Karpas-422 (cell line): ENCODE measurements at regions not wholly inside any gene's neighbourhood (a gene's known extent, or its start where the extent isn't known, plus 50 kb on each side); places are given as distances from the start of the nearest gene placed in this dataset.
"Not testable (repeated sequence)": the region's sequence is repeated elsewhere in the genome, so short reads cannot be mapped to it uniquely, and the experiment has no call there.

Experiments used
- DNase-seq: peaks from one replicate; pipeline ENCODE4 v3.0.0-alpha.2; 2015
- H2AFZ ChIP-seq: fragments of 200-600 bp; sonication (generic); 2 replicates; pipeline ENCODE4 v1.6.1; 2014; ENCODE audit warnings: antibody characterized with exemption, low read length, mixed read lengths
- H3K27ac ChIP-seq: fragments of 200-600 bp; sonication (generic); 2 replicates; pipeline ENCODE4 v1.5.1; 2014; ENCODE audit warnings: mild to moderate bottlenecking, low read length, moderate library complexity
- H3K27me3 ChIP-seq: fragments of 200-600 bp; sonication (generic); 2 replicates; pipeline ENCODE4 v1.6.1; 2014; ENCODE audit warnings: low read length, mixed read lengths
- H3K36me3 ChIP-seq: fragments of 200-600 bp; sonication (generic); 2 replicates; pipeline ENCODE4 v1.6.1; 2014; ENCODE audit warnings: low read length, mixed read lengths; ENCODE audit not compliant: insufficient read depth
- H3K4me1 ChIP-seq: fragments of 200-600 bp; sonication (generic); 2 replicates; pipeline ENCODE4 v1.6.1; 2014; ENCODE audit warnings: mild to moderate bottlenecking, low read length, mixed read lengths
- H3K4me2 ChIP-seq: fragments of 200-600 bp; sonication (generic); 2 replicates; pipeline ENCODE4 v1.6.1; 2014; ENCODE audit warnings: low read length, low read depth, mild to moderate bottlenecking; ENCODE audit not compliant: poor library complexity, severe bottlenecking
- H3K4me3 ChIP-seq: fragments of 200-600 bp; sonication (generic); 2 replicates; pipeline ENCODE4 v1.5.1; 2014; ENCODE audit warnings: mild to moderate bottlenecking, antibody characterized with exemption, low read length, mixed read lengths
- H3K79me2 ChIP-seq: fragments of 200-600 bp; sonication (generic); 2 replicates; pipeline ENCODE4 v1.6.1; 2014; ENCODE audit warnings: mild to moderate bottlenecking, low read length, mixed read lengths
- H3K9ac ChIP-seq: fragments of 200-600 bp; sonication (generic); 2 replicates; pipeline ENCODE4 v1.6.0; 2014; ENCODE audit warnings: low read length
- H3K9me2 ChIP-seq: fragments of 200-600 bp; sonication (generic), shearing (Covaris generic); replicated peaks from 2 replicates; pipeline ENCODE4 v1.6.0; 2014; ENCODE audit warnings: mild to moderate bottlenecking, low read length, moderate library complexity; ENCODE audit not compliant: insufficient read depth
- H3K9me3 ChIP-seq: fragments of 300-700, 200-600 bp; sonication (generic); 2 replicates; pipeline ENCODE4 v1.6.1; 2014; ENCODE audit warnings: low read length, mixed read lengths
- H4K20me1 ChIP-seq: fragments of 200-600 bp; sonication (generic); 2 replicates; pipeline ENCODE4 v1.6.1; 2014; ENCODE audit warnings: mild to moderate bottlenecking, antibody characterized with exemption, low read length, low read depth; ENCODE audit not compliant: insufficient read depth

DNA sequence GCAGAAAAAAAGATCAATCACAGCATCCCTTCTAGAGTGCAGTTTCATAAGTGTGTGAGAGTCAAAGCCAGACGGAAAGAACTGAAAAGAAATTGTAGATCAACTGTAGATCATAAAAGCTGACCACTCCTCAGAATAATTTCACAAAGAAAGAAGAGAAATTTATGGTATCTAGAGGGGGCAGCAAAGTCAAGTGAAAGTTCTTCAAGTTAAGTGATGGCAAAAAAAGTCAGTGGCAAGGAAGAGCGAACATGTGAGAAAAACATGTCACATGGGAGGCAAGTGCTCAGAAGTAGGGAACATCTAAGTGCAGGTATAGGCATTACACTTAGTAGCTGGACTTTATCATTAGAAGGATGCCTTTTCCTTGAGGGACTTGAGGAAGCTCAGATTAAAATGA is 245.1 kb upstream of the ISL1 start:
- no peaks in the 10 kb centered on the region for H3K4me1 ChIP-seq
- H3K4me3 ChIP-seq: no peak overlapping the region

GRCh38 chr5:51148437-51148836 is 234.8 kb upstream of the ISL1 start:
- H3K27ac ChIP-seq: no peak overlapping the region
- H4K20me1 ChIP-seq: no peaks in the 10 kb centered on the region

More for the DNA sequence above, 245.1 kb upstream of the ISL1 start:
- H3K9ac ChIP-seq: no peak overlapping the region
- H3K36me3 ChIP-seq: no peaks in the 10 kb centered on the region
- no peak for DNase-seq
- no peaks in the 10 kb centered on the region for H3K27me3 ChIP-seq
- no peaks in the 10 kb centered on the region for H3K9me3 ChIP-seq
- H4K20me1 ChIP-seq: no peaks in the 10 kb centered on the region
- no peaks in the 10 kb centered on the region for H3K79me2 ChIP-seq
- no peak overlapping the region for H3K27ac ChIP-seq
- no peak overlapping the region for H3K4me2 ChIP-seq
- no peaks in the 10 kb centered on the region for H3K9me2 ChIP-seq
- no peak overlapping the region for H2AFZ ChIP-seq

DNA sequence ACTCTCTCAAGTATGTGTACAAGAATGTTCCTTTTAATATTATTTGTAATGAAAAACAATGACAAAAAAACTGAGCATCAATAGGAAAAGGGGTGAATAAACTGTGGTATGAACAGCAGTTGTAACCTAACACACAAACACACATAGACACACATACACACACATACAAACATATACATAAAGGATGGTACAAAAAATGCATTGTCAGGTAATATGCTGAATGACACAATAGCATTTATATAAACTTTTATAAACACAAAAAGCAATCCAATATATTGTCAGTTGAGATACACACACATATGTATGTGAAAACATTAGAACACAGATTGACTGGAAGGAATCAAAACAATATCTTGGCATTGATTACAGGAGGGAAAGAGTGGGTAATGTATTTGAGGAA is 227.0 kb upstream of the ISL1 start:
- Histone ChIP-seq H3K9ac (no peak overlapping the region), H3K9me2 (no peaks in the 10 kb centered on the region), H4K20me1 (no peaks in the 10 kb centered on the region), H3K4me3 (no peak overlapping the region), H2AFZ (no peak overlapping the region), H3K27ac (no peak overlapping the region), H3K36me3 (no peaks in the 10 kb centered on the region), H3K4me2 (no peak overlapping the region), H3K79me2 (no peaks in the 10 kb centered on the region), H3K9me3 (no peaks in the 10 kb centered on the region), H3K4me1 (peaks cover 4% of the 10 kb centered on the region), H3K27me3 (no peaks in the 10 kb centered on the region)
- no peak for DNase-seq

More at GRCh38 chr5:51148437-51148836, 234.8 kb upstream of the ISL1 start:
- Histone ChIP-seq H3K27me3 (no peaks in the 10 kb centered on the region), H3K9me2 (no peaks in the 10 kb centered on the region), H3K36me3 (no peaks in the 10 kb centered on the region), H3K9me3 (no peaks in the 10 kb centered on the region), H3K4me2 (no peak overlapping the region), H2AFZ (no peak overlapping the region), H3K9ac (no peak overlapping the region), H3K4me1 (no peaks in the 10 kb centered on the region), H3K79me2 (no peaks in the 10 kb centered on the region), H3K4me3 (no peak overlapping the region)
- no peak for DNase-seq

GRCh38 chr5:51156838-51157237 is 226.4 kb upstream of the ISL1 start:
- Histone ChIP-seq H3K9me3 (no peaks in the 10 kb centered on the region), H3K9ac (no peak overlapping the region), H4K20me1 (no peaks in the 10 kb centered on the region), H3K79me2 (no peaks in the 10 kb centered on the region), H3K36me3 (no peaks in the 10 kb centered on the region), H3K9me2 (no peaks in the 10 kb centered on the region), H3K4me3 (no peak overlapping the region), H2AFZ (no peak overlapping the region), H3K4me2 (no peak overlapping the region), H3K27ac (no peak overlapping the region), H3K4me1 (peaks cover 4% of the 10 kb centered on the region), H3K27me3 (no peaks in the 10 kb centered on the region)
- DNase-seq: no peak

DNA sequence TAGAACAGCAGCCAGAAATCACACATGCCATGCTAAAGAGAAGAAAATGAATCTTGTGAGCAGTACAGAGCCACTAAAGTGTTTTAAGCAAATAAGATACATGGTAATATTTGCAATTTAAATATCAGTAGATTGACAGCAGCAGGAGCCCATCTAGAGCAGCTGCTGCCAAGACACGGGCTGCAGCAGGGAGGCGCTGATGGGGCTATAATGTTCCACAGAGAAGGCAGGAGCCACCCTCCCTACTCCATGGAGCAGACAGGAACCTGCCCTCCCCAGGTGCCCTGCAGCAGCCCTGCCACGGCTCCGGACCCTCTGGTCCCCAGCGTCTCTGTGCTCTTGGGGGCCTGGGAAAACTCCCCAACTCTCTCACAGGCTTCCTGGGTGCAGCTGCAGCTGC is 224.1 kb upstream of the ISL1 start:
- H3K4me2 ChIP-seq: no peak overlapping the region
- peaks cover 4% of the 10 kb centered on the region for H3K4me1 ChIP-seq
- H3K27me3 ChIP-seq: no peaks in the 10 kb centered on the region
- H3K4me3 ChIP-seq: no peak overlapping the region
- H4K20me1 ChIP-seq: no peaks in the 10 kb centered on the region
- H3K27ac ChIP-seq: no peak overlapping the region
- no peaks in the 10 kb centered on the region for H3K79me2 ChIP-seq
- DNase-seq: no peak
- H3K36me3 ChIP-seq: no peaks in the 10 kb centered on the region
- H2AFZ ChIP-seq: no peak overlapping the region
- peaks cover 2% of the 10 kb centered on the region; the same call in 1 of the 2 replicates for H3K9me3 ChIP-seq
- no peaks in the 10 kb centered on the region for H3K9me2 ChIP-seq
- H3K9ac ChIP-seq: no peak overlapping the region

DNA sequence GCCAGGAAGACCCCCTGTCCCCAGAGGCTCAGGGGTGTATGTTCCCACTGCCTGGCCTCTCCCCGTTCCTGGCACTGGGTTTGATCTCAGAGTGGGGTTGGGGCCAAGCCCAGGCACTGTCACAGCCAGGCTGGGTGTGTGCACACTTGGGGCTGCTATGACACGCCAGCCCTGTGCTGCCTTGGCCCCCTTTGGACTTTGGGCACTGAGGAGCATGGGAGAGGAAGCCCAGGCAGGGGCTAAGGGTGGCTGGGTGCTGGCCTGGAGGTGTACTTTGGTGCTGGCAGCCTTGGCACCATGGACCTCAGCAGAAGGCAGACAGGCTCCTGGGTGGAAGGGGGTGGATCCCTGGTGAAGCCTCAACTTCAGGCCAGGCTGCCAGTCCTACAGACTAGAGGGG is 223.6 kb upstream of the ISL1 start:
- Histone ChIP-seq H3K4me2 (no peak overlapping the region), H3K4me3 (no peak overlapping the region)

DNA sequence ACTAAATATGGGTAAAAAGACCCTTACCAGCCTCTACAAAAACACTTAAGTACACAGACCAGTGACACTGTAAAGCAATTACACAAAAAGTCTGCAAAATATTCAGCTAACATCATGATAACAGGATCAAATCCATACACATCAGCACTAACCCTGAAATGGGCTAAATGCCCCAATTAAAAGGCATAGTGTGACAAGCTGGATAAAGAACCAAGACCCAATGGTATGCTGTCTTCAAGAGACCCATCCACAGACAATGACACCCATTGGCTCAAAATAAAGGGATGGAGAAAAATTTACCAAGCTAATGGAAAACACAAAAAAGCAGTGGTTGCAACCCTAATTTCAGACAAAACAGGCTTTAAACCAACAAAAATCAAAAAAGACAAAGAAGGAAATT is 221.0 kb upstream of the ISL1 start:
- no peak overlapping the region for H3K9ac ChIP-seq
- no peak overlapping the region for H2AFZ ChIP-seq
- H3K4me2 ChIP-seq: no peak overlapping the region
- no peak overlapping the region for H3K27ac ChIP-seq
- H3K9me3 ChIP-seq: peaks cover 2% of the 10 kb centered on the region; the same call in 1 of the 2 replicates
- H3K27me3 ChIP-seq: no peaks in the 10 kb centered on the region
- H3K9me2 ChIP-seq: no peaks in the 10 kb centered on the region
- no peaks in the 10 kb centered on the region for H3K36me3 ChIP-seq
- H3K4me1 ChIP-seq: peaks cover 4% of the 10 kb centered on the region
- no peak for DNase-seq
- H4K20me1 ChIP-seq: no peaks in the 10 kb centered on the region
- no peak overlapping the region for H3K4me3 ChIP-seq
- H3K79me2 ChIP-seq: no peaks in the 10 kb centered on the region

More for the DNA sequence above, 223.6 kb upstream of the ISL1 start:
- no peaks in the 10 kb centered on the region for H3K79me2 ChIP-seq
- peaks cover 4% of the 10 kb centered on the region for H3K4me1 ChIP-seq
- peaks cover 2% of the 10 kb centered on the region; the same call in 1 of the 2 replicates for H3K9me3 ChIP-seq
- no peaks in the 10 kb centered on the region for H3K36me3 ChIP-seq
- H2AFZ ChIP-seq: no peak overlapping the region
- no peak overlapping the region for H3K27ac ChIP-seq
- no peak for DNase-seq
- H3K9me2 ChIP-seq: no peaks in the 10 kb centered on the region
- H3K27me3 ChIP-seq: no peaks in the 10 kb centered on the region
- no peaks in the 10 kb centered on the region for H4K20me1 ChIP-seq
- H3K9ac ChIP-seq: no peak overlapping the region

DNA sequence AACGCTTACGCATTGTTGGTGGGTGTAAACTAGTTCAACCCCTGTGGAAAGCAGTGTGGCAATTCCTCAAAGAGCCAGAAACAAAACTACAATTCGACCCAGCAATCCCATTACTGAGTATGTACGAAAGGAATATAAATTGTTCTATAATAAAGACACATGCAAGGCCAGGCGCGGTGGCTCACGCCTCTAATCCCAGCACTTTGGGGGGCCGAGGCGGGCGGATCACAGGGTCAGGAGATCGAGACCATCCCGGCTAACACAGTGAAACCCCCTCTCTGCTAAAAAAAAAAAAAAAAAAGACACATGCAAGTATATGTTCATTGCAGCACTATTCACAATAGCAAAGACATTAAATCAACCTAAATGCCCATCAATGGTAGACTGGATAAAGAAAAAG is 217.6 kb upstream of the ISL1 start:
- not testable (repeated sequence) for H3K79me2 ChIP-seq, DNase-seq, H3K27ac ChIP-seq, H3K9me2 ChIP-seq, H3K4me2 ChIP-seq, H4K20me1 ChIP-seq, H3K9me3 ChIP-seq, H2AFZ ChIP-seq, H3K4me1 ChIP-seq, H3K9ac ChIP-seq, H3K27me3 ChIP-seq, H3K36me3 ChIP-seq, H3K4me3 ChIP-seq
